Epithelial cell of proximal tubule (primary cell): ENCODE measurements at regions not wholly inside any gene's neighbourhood (a gene's known extent, or its start where the extent isn't known, plus 50 kb on each side); places are given as distances from the start of the nearest gene placed in this dataset.
"Not testable (repeated sequence)": the region's sequence is repeated elsewhere in the genome, so short reads cannot be mapped to it uniquely, and the experiment has no call there.

Experiments used
- DNase-seq: peaks from one replicate; pipeline ENCODE4 v3.0.0-alpha.2; 2011; ENCODE audit warnings: low read depth
- H3K4me3 ChIP-seq: 2 replicates; pipeline ENCODE4 v1.5.1; 2011; ENCODE audit warnings: low read depth, mild to moderate bottlenecking, low read length
- CTCF ChIP-seq: conservative IDR thresholded peaks from 2 replicates; pipeline ENCODE4 v1.5.1; 2012; ENCODE audit warnings: low read depth, mild to moderate bottlenecking, low read length

GRCh38 chr13:27341616-27342015 lies 71.0 kb downstream of the RASL11A start:
- no peak for TF ChIP-seq CTCF
- H3K4me3 ChIP-seq: no peak overlapping the region
- DNase-seq: no peak

GRCh38 chr13:27347211-27347772 lies 76.7 kb downstream of the RASL11A start:
- no peak for DNase-seq
- no peak for TF ChIP-seq CTCF
- no peak overlapping the region for H3K4me3 ChIP-seq

DNA sequence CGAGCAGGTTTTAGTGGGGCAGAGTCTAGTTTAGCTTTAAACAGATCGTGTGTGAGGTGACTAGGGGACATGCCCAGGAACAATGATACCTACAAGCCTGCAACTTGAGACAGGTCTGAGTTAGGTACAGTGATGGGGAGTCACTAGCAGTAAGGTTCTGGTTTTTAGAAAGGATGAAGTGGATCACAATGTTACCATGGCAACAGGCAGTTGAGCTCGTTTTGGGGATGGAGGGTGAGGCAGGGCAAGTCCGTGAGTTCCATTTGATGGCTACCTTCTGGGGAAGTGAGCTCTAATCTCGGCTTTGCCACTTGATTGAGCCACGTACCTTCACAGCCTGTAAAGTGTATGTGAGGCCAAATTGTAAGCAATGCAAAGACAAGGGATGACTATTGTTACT lies 76.0 kb upstream of the GTF3A start:
- H3K4me3 ChIP-seq: no peak overlapping the region
- DNase-seq: no peak
- TF ChIP-seq CTCF: no peak

DNA sequence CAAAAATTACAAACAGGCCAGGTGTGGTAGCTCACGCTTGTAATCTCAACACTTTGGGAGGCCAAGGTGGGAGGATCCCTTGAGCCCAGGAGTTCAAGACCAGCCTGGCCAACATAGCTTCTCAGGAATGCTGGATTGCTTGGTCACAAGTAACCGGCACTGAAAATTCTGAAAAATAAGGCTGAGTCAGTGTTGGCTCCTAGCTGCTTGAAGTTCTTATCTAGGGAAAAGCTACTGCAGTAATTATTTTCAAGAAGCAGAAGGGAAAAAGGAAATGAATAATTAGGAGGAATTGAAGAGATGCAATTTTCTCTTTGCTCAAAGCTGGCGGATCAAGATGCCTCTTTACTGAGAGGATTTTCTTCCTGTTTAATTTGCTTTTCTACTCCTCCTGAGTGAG lies 75.0 kb upstream of the GTF3A start:
- DNase-seq: no peak
- TF ChIP-seq CTCF: no peak
- no peak overlapping the region for H3K4me3 ChIP-seq

- H3K4me3 ChIP-seq, DNase-seq: not testable (repeated sequence)
Observed at GRCh38 chr13:27350825-27351224, 73.6 kb upstream of the GTF3A start.

GRCh38 chr13:27352698-27353097 lies 71.7 kb upstream of the GTF3A start:
- DNase-seq: no peak
- no peak for TF ChIP-seq CTCF
- no peak overlapping the region for H3K4me3 ChIP-seq

DNA sequence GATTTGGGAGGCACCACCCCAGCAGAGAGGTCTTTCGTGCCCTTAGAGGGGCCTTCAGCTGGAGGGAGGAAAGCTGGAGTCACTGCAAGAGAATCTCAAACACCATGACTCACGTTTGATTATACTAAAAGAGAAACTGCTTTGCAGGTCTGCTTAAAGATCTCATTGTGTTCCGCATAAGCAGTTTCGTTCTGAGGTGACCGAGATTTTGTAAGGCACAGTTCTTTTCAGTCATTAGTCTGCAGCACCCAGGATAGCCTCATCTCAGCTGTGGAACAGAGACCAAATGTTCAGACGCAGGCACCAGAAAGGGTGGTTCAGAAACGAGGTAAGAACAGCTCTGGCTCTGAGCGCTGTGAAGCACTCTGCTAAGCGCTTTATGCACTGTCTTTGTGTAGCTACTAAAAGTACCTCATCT lies 71.2 kb upstream of the GTF3A start:
- H3K4me3 ChIP-seq: no peak overlapping the region
- no peak for DNase-seq

More for the DNA sequence above, 71.2 kb upstream of the GTF3A start:
- TF ChIP-seq CTCF: no peak
